Lung (tissue), 11 donors: ENCODE measurements at regions not wholly inside any gene's neighbourhood (a gene's known extent, or its start where the extent isn't known, plus 50 kb on each side); places are given as distances from the start of the nearest gene placed in this dataset.

Experiments
- ATAC-seq: fragments of 200-7000 bp; cut with Tn5 transposase; one replicate; pipeline ENCODE4 v1.9.1; 2020; ENCODE audit warnings: moderate number of reproducible peaks; ENCODE audit not compliant: insufficient read depth, low FRiP score
- DNase-seq, 3 donors: peaks; one replicate each; pipeline ENCODE4 v3.0.0-alpha.2; 2013 to 2017
- H3K27ac ChIP-seq, 2 donors: one replicate each; pipeline ENCODE4 v1.5.1; 2013; ENCODE audit warnings: mild to moderate bottlenecking in 2 of 2, moderate library complexity in 2 of 2, control low read depth in 1 of 2, inconsistent platforms in 1 of 2, low read depth in 1 of 2, low read length in 1 of 2
- H3K27me3 ChIP-seq, 3 donors: one replicate each; pipeline ENCODE4 v1.5.1; 2013; ENCODE audit warnings: low read length in 2 of 3; ENCODE audit not compliant: control insufficient read depth in 3 of 3, insufficient read depth in 3 of 3
- H3K36me3 ChIP-seq, 4 donors: one replicate each; pipeline ENCODE4 v1.5.1; 2013; ENCODE audit warnings: low read length in 4 of 4, mild to moderate bottlenecking in 1 of 4, moderate library complexity in 1 of 4; ENCODE audit not compliant: control insufficient read depth in 4 of 4, insufficient read depth in 4 of 4
- H3K4me1 ChIP-seq, 5 donors: one replicate each; pipeline ENCODE4 v1.5.1; 2013; ENCODE audit warnings: low read length in 5 of 5, mild to moderate bottlenecking in 2 of 5, moderate library complexity in 1 of 5; ENCODE audit not compliant: control insufficient read depth in 5 of 5, insufficient read depth in 5 of 5
- H3K4me3 ChIP-seq: one replicate; pipeline ENCODE4 v1.5.1; 2013; ENCODE audit warnings: mild to moderate bottlenecking, control low read depth, moderate library complexity
- H3K9ac ChIP-seq, 2 donors: one replicate each; pipeline ENCODE4 v1.5.1; 2013; ENCODE audit warnings: low read length in 2 of 2, control low read depth in 1 of 2; ENCODE audit not compliant: insufficient read depth in 1 of 2
- H3K9me3 ChIP-seq, 4 donors: one replicate each; pipeline ENCODE4 v1.5.1; 2013; ENCODE audit warnings: low read length in 3 of 4, mild to moderate bottlenecking in 1 of 4, moderate library complexity in 1 of 4; ENCODE audit not compliant: control insufficient read depth in 4 of 4, insufficient read depth in 3 of 4
- WGBS, 2 donors: extraction: QIAGEN DNeasy Blood & Tissue Kit; methylation state at CpG; one replicate each; pipeline ENCODE4 v1.1.7; 2013; 5-methylcytosine and 5-hydroxymethylcytosine counted together
- TF ChIP-seq, protein P1 (sequence below): IDR thresholded peaks from 2 replicates; pipeline ENCODE4 v1.5.1; 2012; ENCODE audit warnings: mild to moderate bottlenecking; ENCODE audit errors: control extremely low read depth, extremely low read depth
- donor health status: control.
- donor health status: control.
- donor health status: Bipolar disorder and iron deficiency.
- donor health status: healthy.
- donor health status: DM: yes; HTN: yes; CAD: no.

DNA sequence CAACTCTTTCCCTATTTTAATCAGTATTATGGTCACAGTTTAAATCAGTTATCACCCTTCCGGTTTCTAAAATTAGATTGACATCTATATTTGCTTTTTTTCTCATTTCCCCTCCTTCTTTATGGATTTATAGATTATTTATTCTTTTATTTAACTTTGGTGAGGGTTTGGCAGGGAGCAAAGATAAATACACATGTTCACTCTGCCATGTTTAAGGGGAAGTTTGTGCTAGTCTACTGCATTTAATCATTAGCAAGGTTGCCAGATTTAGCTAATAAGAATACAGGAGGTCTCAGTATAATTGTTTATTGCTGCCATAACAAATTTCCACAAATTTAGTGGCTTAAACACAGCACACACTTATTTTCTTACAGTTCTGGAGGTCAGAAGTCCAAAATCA is 204.0 kb upstream of the BTG1 start:
- ATAC-seq (no peak), DNase-seq (no peak)
- no peak overlapping the region for H3K9ac ChIP-seq
- H3K9me3 ChIP-seq = no peaks in the 10 kb centered on the region
- H3K4me1 ChIP-seq = no peaks in the 10 kb centered on the region
- no peak overlapping the region for H3K4me3 ChIP-seq
- TF ChIP-seq, protein P1, sequence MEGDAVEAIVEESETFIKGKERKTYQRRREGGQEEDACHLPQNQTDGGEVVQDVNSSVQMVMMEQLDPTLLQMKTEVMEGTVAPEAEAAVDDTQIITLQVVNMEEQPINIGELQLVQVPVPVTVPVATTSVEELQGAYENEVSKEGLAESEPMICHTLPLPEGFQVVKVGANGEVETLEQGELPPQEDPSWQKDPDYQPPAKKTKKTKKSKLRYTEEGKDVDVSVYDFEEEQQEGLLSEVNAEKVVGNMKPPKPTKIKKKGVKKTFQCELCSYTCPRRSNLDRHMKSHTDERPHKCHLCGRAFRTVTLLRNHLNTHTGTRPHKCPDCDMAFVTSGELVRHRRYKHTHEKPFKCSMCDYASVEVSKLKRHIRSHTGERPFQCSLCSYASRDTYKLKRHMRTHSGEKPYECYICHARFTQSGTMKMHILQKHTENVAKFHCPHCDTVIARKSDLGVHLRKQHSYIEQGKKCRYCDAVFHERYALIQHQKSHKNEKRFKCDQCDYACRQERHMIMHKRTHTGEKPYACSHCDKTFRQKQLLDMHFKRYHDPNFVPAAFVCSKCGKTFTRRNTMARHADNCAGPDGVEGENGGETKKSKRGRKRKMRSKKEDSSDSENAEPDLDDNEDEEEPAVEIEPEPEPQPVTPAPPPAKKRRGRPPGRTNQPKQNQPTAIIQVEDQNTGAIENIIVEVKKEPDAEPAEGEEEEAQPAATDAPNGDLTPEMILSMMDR = no peak
- no peaks in the 10 kb centered on the region for H3K36me3 ChIP-seq
- no peak overlapping the region for H3K27ac ChIP-seq
- no peaks in the 10 kb centered on the region for H3K27me3 ChIP-seq
- 87 to 91% methylated on average over 1 of the region's 1 CpG for WGBS, 2 donors

DNA sequence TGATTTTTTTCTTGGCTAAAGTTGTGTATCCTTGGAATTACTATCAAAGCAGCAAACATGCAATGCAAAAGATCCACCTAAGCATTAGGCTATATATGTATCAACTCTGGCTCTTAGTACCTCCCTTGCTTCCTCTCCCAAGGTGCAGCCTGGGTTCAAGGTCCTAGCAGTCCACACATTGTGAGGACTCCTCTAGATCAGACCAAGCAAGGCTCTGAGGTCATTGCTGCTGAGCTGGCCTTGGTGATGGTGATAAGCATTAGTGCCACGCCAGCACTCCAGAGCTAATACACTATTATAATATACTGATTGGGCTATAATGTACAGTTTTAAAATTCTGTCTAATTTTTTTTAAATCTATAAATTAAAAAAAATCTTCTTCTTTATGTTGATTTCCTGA is 196.9 kb upstream of the BTG1 start:
- ATAC-seq = no peak
- TF ChIP-seq, protein P1 = no peak
- no peak overlapping the region for H3K9ac ChIP-seq
- WGBS, 2 donors = 94 to 98% methylated on average over 1 of the region's 1 CpG
- no peaks in the 10 kb centered on the region for H3K9me3 ChIP-seq
- H3K27me3 ChIP-seq = no peaks in the 10 kb centered on the region
- no peak overlapping the region for H3K4me3 ChIP-seq
- no peaks in the 10 kb centered on the region for H3K36me3 ChIP-seq
- no peaks in the 10 kb centered on the region for H3K4me1 ChIP-seq
- H3K27ac ChIP-seq = no peak overlapping the region
- DNase-seq = no peak

DNA sequence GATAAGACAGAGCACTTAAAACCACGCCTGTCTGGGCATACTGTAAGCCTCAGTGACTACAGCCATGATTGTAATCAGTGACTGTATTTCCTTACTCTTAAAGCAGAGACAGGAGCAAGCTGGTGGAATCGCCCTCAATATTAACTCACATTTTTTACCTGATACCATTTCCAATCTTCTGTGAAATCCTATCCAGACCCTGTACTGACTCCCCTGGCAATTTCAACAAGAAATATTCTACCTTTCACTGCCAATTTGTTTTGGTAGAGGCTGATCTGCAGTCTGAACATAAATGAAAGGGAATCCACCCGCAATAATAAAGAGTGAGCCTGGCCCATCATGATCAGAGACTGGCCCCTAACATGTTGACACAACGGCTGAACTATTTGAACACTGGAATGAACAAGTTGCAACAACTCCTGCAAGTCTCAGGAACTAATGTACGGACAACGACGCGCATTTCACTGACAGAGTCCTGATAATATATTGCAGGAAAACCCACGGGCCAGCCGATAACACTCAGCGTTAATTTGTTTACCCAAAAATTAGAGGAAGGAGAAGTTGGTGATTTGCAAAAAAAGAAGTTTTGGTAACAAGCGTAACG is 195.5 kb upstream of the BTG1 start:
- H3K27me3 ChIP-seq = no peaks in the 10 kb centered on the region
- DNase-seq (no peak), ATAC-seq (no peak)
- H3K9ac ChIP-seq = no peak overlapping the region
- peaks cover 0 to 8% (median 0%) of the 10 kb centered on the region in 5 donors for H3K4me1 ChIP-seq
- TF ChIP-seq, protein P1 = no peak
- no peaks in the 10 kb centered on the region for H3K36me3 ChIP-seq
- H3K27ac ChIP-seq = no peak overlapping the region
- WGBS, 2 donors = 18 to 29% methylated on average over 13 of the region's 13 CpGs
- H3K4me3 ChIP-seq = no peak overlapping the region
- H3K9me3 ChIP-seq = no peaks in the 10 kb centered on the region
